Heart right ventricle (tissue), 16 donors: ENCODE measurements at regions not wholly inside any gene's neighbourhood (a gene's known extent, or its start where the extent isn't known, plus 50 kb on each side); places are given as distances from the start of the nearest gene placed in this dataset.

Experiments used
- ATAC-seq, 8 donors: fragments of 200-7000 bp; cut with Tn5 transposase; one replicate each; pipeline ENCODE4 v1.9.1; 2020; ENCODE audit warnings: mild to moderate bottlenecking in 8 of 8, moderate library complexity in 8 of 8, moderate number of reproducible peaks in 1 of 8
- DNase-seq, 2 donors: peaks; one replicate each; pipeline ENCODE4 v3.0.0-alpha.2; 2020
- H3K27ac ChIP-seq, 10 donors: fragments of 200-600 bp; sonication (generic) in 2 of 10; one replicate each; pipeline versions ENCODE4 v1.5.0 to v1.8.0; 2020 to 2022; ENCODE audit warnings: mild to moderate bottlenecking in 3 of 10
- H3K27me3 ChIP-seq, 7 donors: fragments of 200-600 bp; one replicate each; pipeline ENCODE4 v1.8.0; 2021 to 2022; ENCODE audit warnings: mild to moderate bottlenecking in 2 of 7
- H3K36me3 ChIP-seq, 9 donors: fragments of 200-600 bp; sonication (generic) in 1 of 9; one replicate each; pipeline versions ENCODE4 v1.5.0 to v1.8.0; 2020 to 2022; ENCODE audit warnings: mild to moderate bottlenecking in 2 of 9
- H3K4me1 ChIP-seq, 9 donors: fragments of 200-600 bp; sonication (generic) in 1 of 9; one replicate each; pipeline versions ENCODE4 v1.5.0 to v1.8.0; 2020 to 2022; ENCODE audit warnings: mild to moderate bottlenecking in 4 of 9
- H3K4me3 ChIP-seq, 10 donors: fragments of 200-600 bp; sonication (generic) in 2 of 10; one replicate each; pipeline versions ENCODE4 v1.5.0 to v1.8.0; 2020 to 2022; ENCODE audit warnings: mild to moderate bottlenecking in 7 of 10, moderate library complexity in 2 of 10
- H3K9me3 ChIP-seq, 11 donors: fragments of 200-600 bp in 10 of 11; sonication (generic) in 2 of 11; one replicate each; pipeline versions ENCODE4 v1.5.0 to v1.8.0; 2013 to 2022; ENCODE audit warnings: mild to moderate bottlenecking in 2 of 11, control low read depth in 1 of 11, moderate library complexity in 1 of 11
- CTCF ChIP-seq, 9 donors: fragments of 200-600 bp; sonication (generic) in 2 of 9; IDR thresholded peaks; one replicate each; pipeline versions ENCODE4 v1.5.0 to v1.8.0; 2021 to 2022; ENCODE audit warnings: antibody characterized with exemption in 9 of 9, mild to moderate bottlenecking in 5 of 9, moderate library complexity in 1 of 9
- WGBS, 2 donors: extraction: QIAGEN DNeasy Blood & Tissue Kit; methylation state at CpG; one replicate each; pipeline ENCODE4 v1.1.7; 2013; ENCODE audit warnings: inconsistent platforms in 1 of 2; 5-methylcytosine and 5-hydroxymethylcytosine counted together
- intact Hi-C, 10 donors: fragments of 100-400 bp; cut with DNase I; formaldehyde crosslinking; loops; one replicate each; pipeline versions ENCODE4 v1.11.1 to v1.14.2; 2022
- donor health status: Arrhythmogenic right ventricular cardiomyopathy.
- donor health status: ischemic (EF 13 %, LVEDD 7.1; RV severe dilation, severe dysfunction).
- donor health status: healthy with polysubstance abuse.
- donor health status: DM: no; HTN: yes; CAD: no.
- donor health status: DM: no; HTN: no; CAD: no.
- donor health status: ischemic (EF 25% LVEDD 6.9; RV normal size, moderate dysfunction).
- donor health status: ischemic (EF 25% LVEDD 5.7; RV mildly dilated, moderate dysfunction).
- donor health status: healthy.
- donor health status: DM: yes; HTN: yes; CAD: no.
- donor health status: Ischemic cardiomyopathy.
- donor health status: ischemic (EF 35%, LVEDD 5.7; RV mildly dilated, moderate dysfunction).
- donor health status: nonischemic (EF 11% LVEDD 7.7; RV severe dilation, severe dysfunction).
- donor health status: DM: yes; HTN: yes; CAD: no.
- donor health status: PGD.
- donor health status: ischemic (EF 29% LVEDD 5.4; RV normal size, mild dysfunction).
- donor health status: nonischemic (EF 23%, LVEDD 6.1; RV moderate dilation, normal function).

GRCh38 chr5:6253846-6254245, 124.5 kb downstream of the MED10 start:
- ATAC-seq (no peak), DNase-seq (no peak)
- H3K27ac ChIP-seq = no peak overlapping the region
- no peak overlapping the region for H3K4me3 ChIP-seq
- no peaks in the 10 kb centered on the region for H3K36me3 ChIP-seq
- 66 to 84% methylated on average over 3 of the region's 3 CpGs for WGBS, 2 donors
- intact Hi-C loops = no loop called here
- H3K9me3 ChIP-seq = peaks cover 0 to 9% (median 0%) of the 10 kb centered on the region in 11 donors
- no peak for TF ChIP-seq CTCF (IDR thresholded peaks at IDR 0.05)
- no peaks in the 10 kb centered on the region for H3K4me1 ChIP-seq
- peaks cover 0 to 6% (median 0%) of the 10 kb centered on the region in 7 donors for H3K27me3 ChIP-seq

- ATAC-seq (no peak), DNase-seq (no peak)
- H3K9me3 ChIP-seq = peaks cover 0 to 9% (median 0%) of the 10 kb centered on the region in 11 donors
- TF ChIP-seq CTCF (IDR thresholded peaks at IDR 0.05) = no peak
- H3K4me3 ChIP-seq = no peak overlapping the region
- H3K27ac ChIP-seq = no peak overlapping the region
- no peaks in the 10 kb centered on the region for H3K36me3 ChIP-seq
- no peaks in the 10 kb centered on the region for H3K4me1 ChIP-seq
- intact Hi-C loops = no loop called here
- WGBS, 2 donors = 55 to 61% methylated on average over 5 of the region's 5 CpGs
- peaks cover 0 to 6% (median 0%) of the 10 kb centered on the region in 7 donors for H3K27me3 ChIP-seq
These were observed 125.1 kb downstream of the MED10 start for GRCh38 chr5:6253281-6253680.

DNA sequence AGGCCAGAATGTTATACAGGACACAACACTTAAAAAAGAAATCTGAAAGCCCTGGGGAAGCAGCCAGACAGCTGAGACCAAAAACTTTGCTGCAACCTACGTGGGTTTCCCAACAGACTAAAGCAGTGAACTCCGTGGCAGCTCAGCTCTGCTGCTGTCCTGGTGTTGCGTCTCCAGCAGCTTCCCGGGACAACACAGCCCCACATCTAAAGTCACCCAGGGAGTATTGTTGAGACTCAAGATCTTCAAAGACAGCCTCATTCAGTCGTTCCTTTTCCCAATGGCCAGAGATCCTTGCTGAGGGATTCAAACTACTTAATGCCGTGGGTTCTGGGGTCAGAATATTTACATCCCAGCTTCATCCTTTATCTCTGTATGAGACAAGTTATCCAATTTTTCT, 125.8 kb downstream of the MED10 start:
- peaks cover 0 to 9% (median 0%) of the 10 kb centered on the region in 11 donors for H3K9me3 ChIP-seq
- no peaks in the 10 kb centered on the region for H3K4me1 ChIP-seq
- no peak overlapping the region for H3K27ac ChIP-seq
- peaks cover 0 to 6% (median 0%) of the 10 kb centered on the region in 7 donors for H3K27me3 ChIP-seq
- 77 to 78% methylated on average over 6 of the region's 6 CpGs for whole genome bisulfite sequencing, 2 donors
- H3K36me3 ChIP-seq = no peaks in the 10 kb centered on the region
- no peak for TF ChIP-seq CTCF (IDR thresholded peaks at IDR 0.05)
- ATAC-seq = no peak
- no peak overlapping the region for H3K4me3 ChIP-seq
- DNase-seq = no peak
- intact Hi-C loops = no loop called here

GRCh38 chr5:6251565-6252102, 126.7 kb downstream of the MED10 start:
- no peak for TF ChIP-seq CTCF (IDR thresholded peaks at IDR 0.05)
- no peak for DNase-seq
- Histone ChIP-seq H3K36me3 (no peaks in the 10 kb centered on the region), H3K27ac (no peak overlapping the region), H3K9me3 (peaks cover 0 to 9% (median 0%) of the 10 kb centered on the region in 11 donors), H3K4me1 (no peaks in the 10 kb centered on the region), H3K27me3 (peaks cover 0 to 6% (median 0%) of the 10 kb centered on the region in 7 donors), H3K4me3 (no peak overlapping the region)
- no peak for ATAC-seq
- intact Hi-C loops = no loop called here
- 85 to 90% methylated on average over 7 of the region's 7 CpGs for WGBS, 2 donors
